Heart left ventricle (tissue), 13 donors: ENCODE measurements at regions not wholly inside any gene's neighbourhood (a gene's known extent, or its start where the extent isn't known, plus 50 kb on each side); places are given as distances from the start of the nearest gene placed in this dataset.
"Not testable (repeated sequence)": the region's sequence is repeated elsewhere in the genome, so short reads cannot be mapped to it uniquely, and the experiment has no call there.

Experiments used
- CTCF ChIP-seq, 12 donors: fragments of 200-600 bp; sonication (generic) in 4 of 12; IDR thresholded peaks; one replicate each; pipeline versions ENCODE4 v1.5.0 to v1.8.0; 2018 to 2022; ENCODE audit warnings: antibody characterized with exemption in 12 of 12, mild to moderate bottlenecking in 5 of 12
- POLR2A ChIP-seq, 2 donors: fragments of 450-650 bp; IDR thresholded peaks; one replicate each; pipeline ENCODE4 v1.6.1; 2017; ENCODE audit warnings: antibody characterized with exemption in 2 of 2, mild to moderate bottlenecking in 2 of 2, moderate library complexity in 2 of 2
- donor health status: ischemic (EF 13 %, LVEDD 7.1; RV severe dilation, severe dysfunction).
- donor health status: DM: no; HTN: yes; CAD: no.
- donor health status: DM: no; HTN: no; CAD: no.
- donor health status: ischemic (EF 25% LVEDD 6.9; RV normal size, moderate dysfunction).
- donor health status: ischemic (EF 25% LVEDD 5.7; RV mildly dilated, moderate dysfunction).
- donor health status: ischemic (EF 35%, LVEDD 5.7; RV mildly dilated, moderate dysfunction).
- donor health status: nonischemic (EF 11% LVEDD 7.7; RV severe dilation, severe dysfunction).
- donor health status: DM: yes; HTN: yes; CAD: no.
- donor health status: PGD.
- donor health status: ischemic (EF 29% LVEDD 5.4; RV normal size, mild dysfunction).
- donor health status: nonischemic (EF 23%, LVEDD 6.1; RV moderate dilation, normal function).

GRCh38 chrX:34320424-34320823 lies 188.3 kb upstream of the FAM47A start:
- not testable (repeated sequence) for TF ChIP-seq CTCF, POLR2A (IDR thresholded peaks at IDR 0.05)
